Gastrocnemius medialis (tissue), 4 donors: ENCODE measurements at regions not wholly inside any gene's neighbourhood (a gene's known extent, or its start where the extent isn't known, plus 50 kb on each side); places are given as distances from the start of the nearest gene placed in this dataset.

ENCODE experiments used
- POLR2A ChIP-seq, 2 donors: fragments of 450-650 bp; IDR thresholded peaks; one replicate each; pipeline ENCODE4 v1.6.1; 2017; ENCODE audit warnings: antibody characterized with exemption in 2 of 2, mild to moderate bottlenecking in 2 of 2, moderate library complexity in 2 of 2
- TF ChIP-seq, protein P1 (sequence below), 5 experiments: fragments of 450-650 bp in 3 of 5; fragments of 200-600 bp in 2 of 5; sonication (generic) in 2 of 5; IDR thresholded peaks in 4 of 5; conservative IDR thresholded peaks in 1 of 5; 1 replicate in 4 of 5; 2 replicates in 1 of 5; pipeline ENCODE4 v1.5.1; 2016 to 2019; ENCODE audit warnings: antibody characterized with exemption in 5 of 5, mild to moderate bottlenecking in 3 of 5, moderate library complexity in 3 of 5

DNA sequence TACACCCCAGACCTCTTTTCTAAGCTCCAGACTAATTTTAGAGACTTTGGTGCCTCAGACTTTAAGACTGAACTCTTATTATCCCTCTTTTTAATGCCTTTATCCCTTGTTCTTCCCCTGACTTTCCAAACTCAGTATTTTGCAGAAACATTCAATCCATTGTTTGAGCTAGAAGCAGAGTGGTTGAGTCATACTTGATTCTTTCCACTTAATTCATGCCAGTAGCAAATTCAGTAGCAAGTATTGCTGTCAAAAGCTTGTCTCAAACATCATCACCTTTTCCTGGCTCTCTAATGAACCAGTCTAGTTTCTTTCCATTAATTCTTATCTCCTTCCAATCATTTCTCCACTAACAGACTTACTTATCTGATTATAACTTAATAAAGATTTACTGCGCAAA, 699.7 kb upstream of the ZNF804A start:
- TF ChIP-seq, protein P1, sequence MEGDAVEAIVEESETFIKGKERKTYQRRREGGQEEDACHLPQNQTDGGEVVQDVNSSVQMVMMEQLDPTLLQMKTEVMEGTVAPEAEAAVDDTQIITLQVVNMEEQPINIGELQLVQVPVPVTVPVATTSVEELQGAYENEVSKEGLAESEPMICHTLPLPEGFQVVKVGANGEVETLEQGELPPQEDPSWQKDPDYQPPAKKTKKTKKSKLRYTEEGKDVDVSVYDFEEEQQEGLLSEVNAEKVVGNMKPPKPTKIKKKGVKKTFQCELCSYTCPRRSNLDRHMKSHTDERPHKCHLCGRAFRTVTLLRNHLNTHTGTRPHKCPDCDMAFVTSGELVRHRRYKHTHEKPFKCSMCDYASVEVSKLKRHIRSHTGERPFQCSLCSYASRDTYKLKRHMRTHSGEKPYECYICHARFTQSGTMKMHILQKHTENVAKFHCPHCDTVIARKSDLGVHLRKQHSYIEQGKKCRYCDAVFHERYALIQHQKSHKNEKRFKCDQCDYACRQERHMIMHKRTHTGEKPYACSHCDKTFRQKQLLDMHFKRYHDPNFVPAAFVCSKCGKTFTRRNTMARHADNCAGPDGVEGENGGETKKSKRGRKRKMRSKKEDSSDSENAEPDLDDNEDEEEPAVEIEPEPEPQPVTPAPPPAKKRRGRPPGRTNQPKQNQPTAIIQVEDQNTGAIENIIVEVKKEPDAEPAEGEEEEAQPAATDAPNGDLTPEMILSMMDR (IDR thresholded peaks at IDR 0.05 in 4 of 5, conservative IDR thresholded peaks at IDR 0.05 in 1 of 5) = no peak
- no peak for TF ChIP-seq POLR2A (IDR thresholded peaks at IDR 0.05)
